ENCODE measurements at regions not wholly inside any gene's neighbourhood (a gene's known extent, or its start where the extent isn't known, plus 50 kb on each side); places are given as distances from the start of the nearest gene placed in this dataset.

DNA sequence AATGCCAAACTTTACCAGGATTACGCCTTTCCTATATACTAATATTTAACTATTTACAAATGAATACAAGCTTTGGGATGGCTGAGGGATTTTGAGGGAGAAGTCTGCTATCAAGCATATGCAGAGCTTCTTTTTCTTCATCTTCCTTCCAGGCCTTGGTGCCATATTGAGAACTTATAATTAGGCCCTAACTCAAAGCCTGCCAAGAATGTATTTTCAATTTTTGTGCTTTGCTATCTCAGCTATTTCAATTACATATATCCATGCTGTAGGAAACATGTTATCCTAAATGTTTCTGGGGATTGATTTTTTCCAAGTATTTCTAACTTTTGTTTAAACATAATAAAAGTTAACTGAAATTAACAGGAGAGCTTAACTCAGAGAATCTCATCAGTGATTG is 425.0 kb upstream of the GRM7 start:
- DNase-seq (ENCODE audit: low spot score), result no peak
- no peaks in the 10 kb centered on the region for H3K9me3 ChIP-seq
- H3K27me3 ChIP-seq (replicated peaks; ENCODE audit: insufficient read depth), result no peaks in the 10 kb centered on the region
- TF ChIP-seq, protein P1, sequence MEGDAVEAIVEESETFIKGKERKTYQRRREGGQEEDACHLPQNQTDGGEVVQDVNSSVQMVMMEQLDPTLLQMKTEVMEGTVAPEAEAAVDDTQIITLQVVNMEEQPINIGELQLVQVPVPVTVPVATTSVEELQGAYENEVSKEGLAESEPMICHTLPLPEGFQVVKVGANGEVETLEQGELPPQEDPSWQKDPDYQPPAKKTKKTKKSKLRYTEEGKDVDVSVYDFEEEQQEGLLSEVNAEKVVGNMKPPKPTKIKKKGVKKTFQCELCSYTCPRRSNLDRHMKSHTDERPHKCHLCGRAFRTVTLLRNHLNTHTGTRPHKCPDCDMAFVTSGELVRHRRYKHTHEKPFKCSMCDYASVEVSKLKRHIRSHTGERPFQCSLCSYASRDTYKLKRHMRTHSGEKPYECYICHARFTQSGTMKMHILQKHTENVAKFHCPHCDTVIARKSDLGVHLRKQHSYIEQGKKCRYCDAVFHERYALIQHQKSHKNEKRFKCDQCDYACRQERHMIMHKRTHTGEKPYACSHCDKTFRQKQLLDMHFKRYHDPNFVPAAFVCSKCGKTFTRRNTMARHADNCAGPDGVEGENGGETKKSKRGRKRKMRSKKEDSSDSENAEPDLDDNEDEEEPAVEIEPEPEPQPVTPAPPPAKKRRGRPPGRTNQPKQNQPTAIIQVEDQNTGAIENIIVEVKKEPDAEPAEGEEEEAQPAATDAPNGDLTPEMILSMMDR (IDR thresholded peaks at IDR 0.05), result no peak
- H3K36me3 ChIP-seq, result no peaks in the 10 kb centered on the region
- H3K4me3 ChIP-seq, result no peak overlapping the region
- ATAC-seq (ENCODE audit: insufficient number of reproducible peaks, low FRiP score, low read depth), result no peak
- H3K27ac ChIP-seq, result no peak overlapping the region
- no peaks in the 10 kb centered on the region for H3K4me1 ChIP-seq (ENCODE audit: control insufficient read depth in 1 of 2, low read depth in 2 of 2)

GRCh38 chr3:6437631-6438030 is 423.3 kb upstream of the GRM7 start:
- DNase-seq (ENCODE audit: low spot score) (no peak), ATAC-seq (ENCODE audit: insufficient number of reproducible peaks, low FRiP score, low read depth) (no peak)
- Histone ChIP-seq H3K4me1 (ENCODE audit: control insufficient read depth in 1 of 2, low read depth in 2 of 2) (no peaks in the 10 kb centered on the region), H3K27ac (no peak overlapping the region), H3K36me3 (no peaks in the 10 kb centered on the region), H3K4me3 (no peak overlapping the region), H3K27me3 (replicated peaks; ENCODE audit: insufficient read depth) (no peaks in the 10 kb centered on the region), H3K9me3 (no peaks in the 10 kb centered on the region)
- TF ChIP-seq, protein P1 (IDR thresholded peaks at IDR 0.05), result no peak

GRCh38 chr3:6438031-6438430 is 422.9 kb upstream of the GRM7 start:
- TF ChIP-seq, protein P1 (IDR thresholded peaks at IDR 0.05), result no peak
- ATAC-seq (ENCODE audit: insufficient number of reproducible peaks, low FRiP score, low read depth) (no peak), DNase-seq (ENCODE audit: low spot score) (no peak)

DNA sequence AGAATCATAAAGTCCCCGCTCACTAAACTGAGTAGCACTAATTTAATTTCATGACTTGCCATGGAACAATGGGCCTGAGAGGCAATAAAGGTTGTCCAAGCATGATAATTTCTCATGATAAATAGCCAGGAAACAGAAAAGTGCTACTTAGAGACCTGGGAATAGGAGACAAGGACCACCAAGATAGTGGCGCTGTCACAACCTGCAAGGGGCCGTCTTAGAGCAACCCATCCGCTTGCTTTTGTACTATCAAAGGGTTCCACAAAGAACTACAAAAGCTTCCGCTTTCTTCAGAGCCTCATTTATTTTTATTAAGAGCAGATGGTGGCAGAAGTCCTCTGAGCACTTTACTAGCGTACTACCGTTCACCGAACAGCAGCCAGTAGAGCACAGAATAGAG is 421.7 kb upstream of the GRM7 start:
- DNase-seq (ENCODE audit: low spot score), result no peak
- no peaks in the 10 kb centered on the region for H3K36me3 ChIP-seq
- no peaks in the 10 kb centered on the region for H3K9me3 ChIP-seq
- TF ChIP-seq, protein P1 (IDR thresholded peaks at IDR 0.05), result no peak
- no peak overlapping the region for H3K27ac ChIP-seq
- no peak for ATAC-seq (ENCODE audit: insufficient number of reproducible peaks, low FRiP score, low read depth)
- no peak overlapping the region for H3K4me3 ChIP-seq
- no peaks in the 10 kb centered on the region for H3K27me3 ChIP-seq (replicated peaks; ENCODE audit: insufficient read depth)
- no peaks in the 10 kb centered on the region for H3K4me1 ChIP-seq (ENCODE audit: control insufficient read depth in 1 of 2, low read depth in 2 of 2)

More at GRCh38 chr3:6438031-6438430, 422.9 kb upstream of the GRM7 start:
- H3K36me3 ChIP-seq, result no peaks in the 10 kb centered on the region
- H3K4me3 ChIP-seq, result no peak overlapping the region
- H3K4me1 ChIP-seq (ENCODE audit: control insufficient read depth in 1 of 2, low read depth in 2 of 2), result no peaks in the 10 kb centered on the region
- H3K9me3 ChIP-seq, result no peaks in the 10 kb centered on the region
- H3K27me3 ChIP-seq (replicated peaks; ENCODE audit: insufficient read depth), result no peaks in the 10 kb centered on the region
- H3K27ac ChIP-seq, result no peak overlapping the region

DNA sequence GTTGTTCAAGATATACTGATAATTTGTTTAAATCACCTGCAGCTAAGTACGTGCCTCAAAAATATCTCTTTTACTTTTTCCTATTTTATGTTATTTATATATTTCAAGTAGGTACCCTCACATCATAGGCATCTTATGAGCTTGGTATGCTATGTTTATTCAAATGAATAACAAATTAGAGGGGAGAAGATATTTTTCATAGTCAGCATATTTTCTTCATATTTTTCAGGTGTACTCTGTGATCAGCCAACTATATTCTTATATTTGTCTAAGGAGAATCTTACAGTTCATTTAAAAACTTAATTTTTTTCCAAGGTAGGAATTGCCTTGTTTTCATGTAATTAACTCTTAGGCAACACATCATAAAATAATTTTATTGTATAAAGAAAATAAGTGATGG is 421.1 kb upstream of the GRM7 start:
- DNase-seq (ENCODE audit: low spot score) (no peak), ATAC-seq (ENCODE audit: insufficient number of reproducible peaks, low FRiP score, low read depth) (no peak)
- no peak overlapping the region for H3K4me3 ChIP-seq
- no peaks in the 10 kb centered on the region for H3K36me3 ChIP-seq
- TF ChIP-seq, protein P1 (IDR thresholded peaks at IDR 0.05), result no peak
- H3K27me3 ChIP-seq (replicated peaks; ENCODE audit: insufficient read depth), result no peaks in the 10 kb centered on the region
- H3K9me3 ChIP-seq, result no peaks in the 10 kb centered on the region
- no peaks in the 10 kb centered on the region for H3K4me1 ChIP-seq (ENCODE audit: control insufficient read depth in 1 of 2, low read depth in 2 of 2)
- H3K27ac ChIP-seq, result no peak overlapping the region
